Kidney (tissue), 13 donors: ENCODE measurements at regions not wholly inside any gene's neighbourhood (a gene's known extent, or its start where the extent isn't known, plus 50 kb on each side); places are given as distances from the start of the nearest gene placed in this dataset.

Source experiments
- DNase-seq, 5 donors: peaks; one replicate each; pipeline ENCODE4 v3.0.0-alpha.2; 2013 to 2020
- FAIRE-seq: peaks from 2 replicates; lab custom pipeline; 2012; peaks lifted over from hg19 to GRCh38; lab: Jason Lieb, UNC
- H3K27ac ChIP-seq, 2 donors: one replicate each; pipeline ENCODE4 v1.7.0; 2013; ENCODE audit warnings: low read depth in 2 of 2, low read length in 2 of 2, inconsistent platforms in 1 of 2
- H3K27me3 ChIP-seq: one replicate; pipeline ENCODE4 v1.7.1; 2013; ENCODE audit warnings: low read length, inconsistent platforms; ENCODE audit not compliant: control insufficient read depth, insufficient read depth
- H3K36me3 ChIP-seq, 3 donors: one replicate each; pipeline versions ENCODE4 v1.7.0 to v1.7.1; 2013; ENCODE audit warnings: low read length in 3 of 3, control low read depth in 1 of 3, inconsistent platforms in 1 of 3; ENCODE audit not compliant: insufficient read depth in 3 of 3, control insufficient read depth in 2 of 3
- H3K4me1 ChIP-seq, 3 donors: one replicate each; pipeline versions ENCODE4 v1.7.0 to v1.7.1; 2013; ENCODE audit warnings: low read length in 3 of 3, inconsistent platforms in 1 of 3, low read depth in 1 of 3; ENCODE audit not compliant: control insufficient read depth in 2 of 3, insufficient read depth in 2 of 3
- H3K4me3 ChIP-seq, 3 donors: one replicate each; pipeline versions ENCODE4 v1.7.0 to v1.8.1; 2013; ENCODE audit warnings: low read length in 3 of 3, control low read depth in 1 of 3, inconsistent platforms in 1 of 3
- H3K9ac ChIP-seq, 3 donors: one replicate each; pipeline versions ENCODE4 v1.7.0 to v1.7.1; 2013; ENCODE audit warnings: low read length in 3 of 3, control low read depth in 1 of 3, inconsistent platforms in 1 of 3
- H3K9me3 ChIP-seq, 3 donors: one replicate each; pipeline versions ENCODE4 v1.7.0 to v1.7.1; 2013; ENCODE audit warnings: low read length in 3 of 3, control low read depth in 1 of 3, inconsistent platforms in 1 of 3; ENCODE audit not compliant: control insufficient read depth in 2 of 3, insufficient read depth in 1 of 3
- CTCF ChIP-seq: IDR thresholded peaks from 3 replicates; pipeline ENCODE4 v1.5.1; 2012; ENCODE audit warnings: mild to moderate bottlenecking, moderate library complexity, borderline replicate concordance; ENCODE audit not compliant: insufficient read depth; ENCODE audit errors: extremely low read depth
- intact Hi-C: fragments of 100-400 bp; cut with DNase I; formaldehyde crosslinking; loops from one replicate; pipeline ENCODE4 v1.11.1; 2022
- donor health status: control.
- donor health status: control.
- donor health status: control.
- donor health status: control.
- donor health status: control.
- donor health status: DM: yes; HTN: yes; CAD: no.
- donor health status: Normal renal cell carcinoma (clear cell type).

GRCh38 chr3:190252080-190252479 lies 70.2 kb downstream of the CLDN1 start:
- H3K27me3 ChIP-seq: no peaks in the 10 kb centered on the region
- no peak for TF ChIP-seq CTCF
- FAIRE-seq (no peak), DNase-seq (no peak)
- intact Hi-C loops: no loop called here
- H3K9me3 ChIP-seq: no peaks in the 10 kb centered on the region
- no peaks in the 10 kb centered on the region for H3K4me1 ChIP-seq
- H3K36me3 ChIP-seq: no peaks in the 10 kb centered on the region
- no peak overlapping the region for H3K4me3 ChIP-seq
- no peak overlapping the region for H3K27ac ChIP-seq
- H3K9ac ChIP-seq: no peak overlapping the region

- Histone ChIP-seq H3K4me1 (no peaks in the 10 kb centered on the region), H3K9ac (no peak overlapping the region), H3K9me3 (peaks cover 0 to 5% (median 2%) of the 10 kb centered on the region in 3 donors), H3K36me3 (no peaks in the 10 kb centered on the region), H3K27ac (no peak overlapping the region), H3K27me3 (no peaks in the 10 kb centered on the region), H3K4me3 (no peak overlapping the region)
- no peak for TF ChIP-seq CTCF
- DNase-seq: no peak
- intact Hi-C loops: no loop called here
- no peak for FAIRE-seq
Measured at GRCh38 chr3:190249414-190249813, 72.8 kb downstream of the CLDN1 start.

- no peak for TF ChIP-seq CTCF
- Histone ChIP-seq H3K27ac (no peak overlapping the region), H3K4me3 (no peak overlapping the region), H3K27me3 (no peaks in the 10 kb centered on the region), H3K36me3 (no peaks in the 10 kb centered on the region), H3K9me3 (peaks cover 0 to 13% (median 5%) of the 10 kb centered on the region in 3 donors), H3K9ac (no peak overlapping the region), H3K4me1 (no peaks in the 10 kb centered on the region)
- DNase-seq (no peak), FAIRE-seq (no peak)
- intact Hi-C loops: no loop called here
Measured at GRCh38 chr3:190242147-190242546, 80.1 kb downstream of the CLDN1 start.

GRCh38 chr3:190239325-190239724 lies 82.9 kb downstream of the CLDN1 start:
- DNase-seq: no peak
- Histone ChIP-seq H3K36me3 (no peaks in the 10 kb centered on the region), H3K27ac (no peak overlapping the region), H3K27me3 (no peaks in the 10 kb centered on the region), H3K9ac (no peak overlapping the region), H3K4me3 (no peak overlapping the region), H3K4me1 (no peaks in the 10 kb centered on the region), H3K9me3 (peaks cover 0 to 8% (median 3%) of the 10 kb centered on the region in 3 donors)
- intact Hi-C loops: no loop called here
- TF ChIP-seq CTCF: no peak
- FAIRE-seq: no peak
